ENCODE measurements at regions not wholly inside any gene's neighbourhood (a gene's known extent, or its start where the extent isn't known, plus 50 kb on each side); places are given as distances from the start of the nearest gene placed in this dataset.

DNA sequence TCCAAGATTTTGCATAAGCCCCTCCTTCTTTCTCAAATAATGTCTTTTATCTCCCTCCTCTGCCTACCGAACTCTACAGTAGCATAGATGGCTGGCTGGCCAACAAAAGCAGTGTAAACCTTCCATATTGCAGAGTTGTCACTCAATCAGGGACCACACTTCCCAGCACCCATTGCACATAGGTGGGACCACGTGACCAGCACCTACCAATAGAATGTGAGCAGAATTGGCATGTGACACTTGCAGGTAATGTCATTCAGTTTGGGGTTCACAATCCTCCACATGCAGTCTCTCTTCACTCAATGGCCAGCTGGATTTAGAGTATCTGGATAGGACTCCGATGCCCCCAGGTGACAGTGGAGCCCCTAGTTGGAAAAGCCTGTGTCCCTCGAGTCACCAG, 190.3 kb upstream of the CRY1 start:
- no peak for DNase-seq

DNA sequence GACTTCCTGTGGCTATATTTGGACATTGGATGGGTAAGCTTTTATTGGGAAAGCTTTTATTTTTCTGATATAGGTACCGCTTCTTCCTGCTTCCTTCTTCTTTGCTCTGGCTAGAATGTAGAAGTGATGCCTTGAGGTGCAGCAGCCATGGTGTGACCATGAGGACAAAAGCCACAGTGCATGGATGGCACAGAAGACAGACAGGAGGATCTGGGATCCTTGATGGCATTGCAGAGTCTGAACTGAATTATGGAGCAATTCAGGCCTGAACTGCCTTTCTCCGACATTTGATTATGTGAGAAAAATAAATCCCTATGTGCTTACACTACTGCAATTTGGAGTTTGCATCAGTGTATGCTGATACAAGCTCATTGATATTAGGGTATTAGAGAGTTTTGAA, 191.3 kb upstream of the CRY1 start:
- no peak for DNase-seq

DNA sequence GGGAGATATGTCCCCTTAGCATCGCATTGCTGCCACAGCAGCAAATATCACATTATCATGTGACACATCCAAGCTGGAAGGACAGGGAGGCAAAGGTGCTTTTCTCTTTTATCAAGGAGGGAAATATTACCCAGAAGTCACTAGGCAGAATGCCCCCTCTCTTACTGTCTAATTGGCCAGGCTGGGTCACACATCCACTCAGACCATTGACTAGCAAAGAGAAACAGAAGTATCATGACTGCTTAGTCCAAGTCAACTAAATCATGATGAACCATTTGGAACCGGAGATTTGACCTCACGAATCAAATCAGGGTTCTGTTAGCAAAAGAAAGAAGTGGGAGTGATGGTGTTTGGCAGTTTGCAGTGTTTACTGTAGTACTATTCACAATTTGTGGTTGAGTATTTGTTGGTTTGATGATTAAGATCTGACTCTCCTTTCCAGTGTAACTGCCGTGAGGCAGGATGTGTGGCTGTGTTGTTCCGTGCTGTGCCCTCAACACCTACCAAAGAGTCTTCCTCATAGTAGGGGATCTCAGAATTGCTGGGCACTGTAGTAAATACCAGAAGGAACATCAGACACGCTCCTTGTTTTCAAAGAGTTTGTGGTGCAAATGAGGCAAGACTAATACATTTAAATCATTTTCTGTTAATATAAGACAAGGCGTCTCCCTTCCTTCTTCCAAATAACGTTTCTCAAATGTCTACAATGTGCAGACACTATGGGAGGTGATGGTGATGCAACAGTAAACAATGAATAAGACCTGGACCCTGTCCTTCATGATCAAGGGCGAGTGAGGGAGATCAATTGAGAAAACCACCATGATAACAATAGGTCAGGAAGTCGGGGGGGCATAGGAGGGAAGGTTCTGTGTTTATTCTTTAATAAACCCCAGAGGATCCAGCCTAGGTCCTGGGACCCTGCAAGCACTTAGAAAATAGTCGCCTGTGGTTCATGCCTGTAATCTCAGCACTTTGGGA, 194.4 kb upstream of the CRY1 start:
- DNase-seq: peak; percentile 53

DNA sequence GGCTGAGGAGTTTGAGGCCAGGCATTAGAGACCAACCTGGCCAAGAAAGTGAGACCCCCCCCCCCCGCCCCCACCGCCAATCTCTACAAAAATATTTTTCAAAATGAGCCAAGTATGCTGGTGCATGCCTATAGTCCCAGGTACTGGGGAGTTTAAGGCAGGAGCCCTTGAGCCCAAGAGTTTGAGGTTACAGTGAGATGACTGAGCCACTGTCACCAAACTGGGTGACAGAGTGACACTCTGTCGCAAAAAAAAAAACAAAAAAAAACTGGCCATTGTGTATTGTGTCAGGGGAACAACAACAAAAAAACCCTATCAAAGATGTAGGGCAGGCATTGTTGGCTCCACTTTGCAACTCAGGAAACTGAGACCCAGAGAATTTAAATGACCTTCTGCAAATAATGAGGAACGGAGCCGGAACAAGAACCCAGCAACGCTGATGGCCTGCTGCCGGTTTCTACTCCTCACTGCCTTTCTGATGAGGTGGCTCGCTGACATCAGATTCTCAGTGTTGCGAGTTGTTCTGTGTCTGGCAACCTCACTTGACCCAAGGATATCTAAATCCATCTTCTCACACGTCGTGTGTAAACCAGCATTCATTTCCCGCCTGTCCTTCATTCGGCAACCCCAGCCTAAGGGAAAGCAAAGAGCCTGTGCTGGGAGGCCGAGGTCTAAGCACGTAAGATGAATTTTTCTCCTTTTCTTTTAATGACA, 195.2 kb upstream of the CRY1 start:
- DNase-seq: no peak

DNA sequence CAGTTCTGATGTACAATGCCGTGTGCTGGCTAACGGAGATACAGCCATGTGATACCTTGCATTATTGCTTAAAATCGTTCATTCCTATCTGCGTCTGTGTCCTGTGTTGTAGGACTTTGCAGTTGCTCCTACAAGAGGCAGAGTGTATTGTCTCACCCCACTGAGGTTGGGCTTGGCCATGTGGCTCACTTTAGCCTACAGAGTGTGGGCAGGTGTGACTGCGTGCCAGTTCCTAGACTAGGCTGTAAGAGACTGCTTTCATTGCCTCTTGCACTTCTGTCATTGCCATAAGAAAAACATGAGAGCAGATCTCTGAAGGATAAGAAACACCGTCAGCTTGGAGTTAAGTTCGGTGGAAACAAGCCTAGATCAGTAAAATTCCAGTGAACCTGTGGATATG, 197.7 kb upstream of the CRY1 start:
- no peak for DNase-seq

DNA sequence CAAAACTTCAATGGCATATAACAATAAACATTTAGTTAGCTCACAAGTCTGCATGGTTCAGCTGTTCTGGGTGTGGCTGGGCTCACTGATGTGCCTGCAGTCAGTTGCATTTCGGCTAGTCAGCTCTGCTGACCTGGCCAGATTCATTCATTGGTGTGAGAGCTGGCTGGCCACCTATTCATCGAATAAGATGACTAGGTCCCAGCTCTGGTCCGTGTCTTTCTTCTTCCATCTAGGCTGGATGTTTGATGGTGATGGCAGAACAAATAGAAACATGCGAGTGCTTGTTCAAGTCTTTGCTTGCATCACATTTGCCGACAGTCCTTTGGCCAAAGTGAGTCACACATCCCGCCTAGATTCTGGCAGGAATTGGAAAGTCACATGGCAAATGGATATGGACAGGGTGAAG, 203.3 kb upstream of the CRY1 start:
- DNase-seq: no peak

DNA sequence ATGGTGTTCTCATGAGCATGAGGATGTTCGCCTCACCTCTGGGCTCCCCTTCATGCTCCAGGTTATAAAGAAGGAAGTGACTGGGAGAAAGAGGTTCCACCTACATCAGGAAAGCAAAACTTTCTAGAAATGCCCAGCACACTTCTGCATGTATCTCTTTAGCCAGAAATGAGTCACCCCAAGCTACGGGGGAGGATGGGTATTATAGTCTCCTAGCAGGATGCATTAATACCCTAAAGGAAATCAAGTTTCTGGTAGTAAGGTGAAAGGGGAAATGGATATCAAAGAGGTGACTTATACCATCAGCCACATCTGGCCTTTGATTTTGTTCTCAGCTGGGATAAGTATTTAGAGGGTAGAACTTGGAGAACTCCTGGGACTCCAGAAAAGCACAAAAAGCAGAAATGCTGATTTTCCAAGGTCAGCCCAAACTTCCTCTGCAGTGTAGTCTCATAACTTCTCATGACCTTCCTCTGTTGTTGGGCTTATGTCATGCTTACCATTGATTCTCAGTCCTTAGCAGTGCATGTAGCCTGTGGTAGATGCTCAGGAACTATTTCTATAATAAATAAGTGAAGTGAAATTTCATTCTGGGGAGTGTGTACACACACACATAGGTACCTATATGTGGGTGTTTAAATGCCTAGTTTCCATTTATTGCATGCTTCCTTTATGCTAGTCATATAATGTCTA, 209.4 kb upstream of the CRY1 start:
- DNase-seq: no peak

DNA sequence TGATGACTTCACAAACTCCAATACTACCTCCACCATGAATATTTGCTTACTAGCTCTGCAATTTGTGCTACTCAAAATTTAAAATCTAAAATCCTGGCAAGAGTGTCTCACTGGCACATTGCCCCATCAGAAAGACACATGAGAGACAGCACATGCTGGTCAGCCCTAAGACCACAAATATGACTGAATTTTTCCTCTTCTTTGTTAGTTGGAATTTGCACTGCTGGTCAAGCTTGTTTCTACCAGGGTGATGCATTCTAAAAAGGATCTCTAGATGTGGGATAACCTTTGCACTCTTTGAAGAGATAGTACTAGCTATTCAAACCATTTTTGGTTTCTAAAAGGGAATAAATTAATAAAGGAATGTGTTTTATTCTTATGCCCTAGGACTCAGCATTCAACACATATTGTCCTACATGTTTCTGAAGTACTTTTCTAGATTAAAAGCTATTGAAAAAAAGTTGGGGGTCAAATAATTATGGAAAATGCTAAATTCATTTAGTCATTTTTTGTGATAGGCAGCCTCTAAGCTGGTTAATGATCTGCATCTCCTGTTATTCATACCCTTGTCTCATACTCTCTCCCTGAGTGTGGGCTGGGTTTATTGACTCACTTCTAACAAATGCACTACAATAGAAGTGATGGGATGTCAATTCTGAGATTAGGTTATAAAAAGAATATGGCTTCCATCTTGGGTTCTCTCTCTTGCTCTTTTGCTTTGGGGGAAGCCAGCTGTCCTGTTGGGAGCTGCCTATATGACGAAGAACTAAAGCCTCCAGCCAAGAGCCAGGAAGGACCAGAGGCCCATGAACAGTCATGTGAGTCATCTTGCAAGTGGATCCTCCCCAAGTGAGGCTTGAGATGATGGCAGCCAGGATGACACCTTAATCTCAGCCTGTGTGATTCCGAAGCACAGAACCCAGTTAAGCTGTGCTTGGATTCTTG, 211.5 kb upstream of the CRY1 start:
- DNase-seq: peak; percentile 70

DNA sequence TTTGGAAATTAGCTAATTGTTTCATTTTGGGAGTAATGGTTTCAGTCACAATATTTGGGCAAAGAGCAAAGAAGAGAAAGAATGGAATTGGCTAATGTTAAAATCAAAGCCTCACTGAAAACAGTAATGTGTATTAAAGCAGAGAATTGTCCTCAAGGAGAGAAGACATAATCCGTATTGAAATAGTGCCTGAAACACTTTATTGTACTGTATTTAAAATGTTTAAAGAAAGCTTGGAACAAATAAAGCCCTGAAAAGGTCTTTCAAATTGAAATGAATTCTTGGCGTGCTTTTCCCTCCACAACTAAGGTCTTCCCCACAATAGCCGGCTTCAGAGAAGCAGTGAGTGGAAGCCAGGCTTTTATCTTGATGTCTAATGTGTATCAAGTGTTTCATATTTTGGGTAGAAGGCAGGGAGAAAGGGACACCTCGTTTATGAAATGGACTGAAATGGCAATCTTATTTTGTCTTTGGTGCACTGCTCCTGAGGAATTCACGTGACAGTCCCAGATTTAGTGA, 212.9 kb upstream of the CRY1 start:
- no peak for DNase-seq

DNA sequence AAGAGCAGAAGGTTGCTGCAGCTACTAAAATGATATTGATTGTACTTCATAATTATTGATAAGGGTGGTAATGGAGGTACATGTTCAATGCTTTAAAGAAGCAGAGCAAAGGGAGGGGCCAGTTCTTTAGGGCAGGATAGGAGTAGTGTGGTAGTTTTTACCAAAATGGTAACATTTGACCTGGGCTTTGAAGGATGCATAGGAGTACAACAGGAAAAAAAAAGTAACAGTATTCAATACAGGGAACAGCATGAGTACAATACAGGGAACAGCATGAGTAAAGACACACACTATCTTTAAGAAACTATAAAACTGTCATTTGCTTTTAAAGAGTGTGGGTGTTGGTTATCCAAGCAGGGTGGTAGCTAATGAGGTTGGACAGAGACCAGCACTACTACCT, 215.0 kb upstream of the CRY1 start:
- DNase-seq: no peak

DNA sequence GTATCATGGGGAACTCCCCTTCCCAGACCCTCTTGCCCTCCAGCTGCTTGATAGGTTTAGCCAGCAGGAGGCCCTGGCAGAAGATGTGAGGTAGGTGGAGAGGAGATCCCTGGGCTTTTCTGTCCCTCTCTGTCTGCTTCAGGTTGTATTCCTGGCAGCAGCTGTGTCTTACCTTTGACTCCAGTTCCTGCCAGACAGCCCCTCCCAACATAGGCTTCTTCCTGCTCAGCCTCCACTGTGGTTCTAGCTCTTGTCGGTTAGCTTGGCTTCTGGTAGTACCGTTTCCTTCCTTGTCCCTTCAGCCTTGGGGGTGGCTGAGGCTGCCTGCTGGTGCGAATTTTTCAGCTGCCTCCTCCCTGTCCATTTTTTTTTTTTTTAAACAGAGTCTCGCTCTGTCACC, 215.7 kb upstream of the CRY1 start:
- DNase-seq: no peak

DNA sequence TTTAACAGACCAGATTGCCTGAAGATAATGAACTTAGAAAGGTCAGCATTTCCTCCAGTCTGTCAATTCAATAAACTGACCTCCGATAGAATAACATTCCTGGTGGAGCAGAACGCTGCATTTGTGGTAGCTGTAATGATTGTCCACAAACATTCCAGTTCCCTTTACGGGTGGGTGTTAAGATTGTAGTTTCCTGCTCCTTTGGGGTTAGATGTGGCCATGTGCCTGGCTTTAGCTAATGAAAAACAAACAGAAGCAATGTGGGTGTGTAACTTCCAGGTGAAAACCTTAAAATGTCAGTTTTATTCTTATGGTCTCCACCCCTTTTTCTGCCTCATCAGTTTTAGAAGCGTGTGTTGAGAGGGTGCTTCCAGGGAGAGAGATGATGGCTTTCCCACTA, 217.3 kb upstream of the CRY1 start:
- peak; percentile 67 for DNase-seq

DNA sequence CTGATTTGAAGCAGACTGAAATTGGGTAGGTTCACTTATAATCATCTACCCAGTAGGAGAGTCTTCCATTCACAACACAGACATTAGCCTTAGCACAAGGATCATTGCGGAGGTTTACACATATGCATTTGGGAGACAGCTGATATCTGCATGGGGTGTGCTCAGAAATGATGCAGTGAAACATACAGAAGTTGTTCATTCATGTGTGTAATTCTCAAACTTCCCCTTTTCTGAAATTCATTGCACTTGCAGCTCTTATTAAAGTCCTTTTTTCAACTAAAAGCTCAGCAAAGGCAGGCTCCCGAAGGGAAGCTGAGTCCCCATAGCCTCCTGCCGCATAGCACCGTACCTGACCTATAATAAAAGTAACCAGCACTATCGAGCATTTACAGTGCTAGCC, 218.3 kb upstream of the CRY1 start:
- no peak for DNase-seq

DNA sequence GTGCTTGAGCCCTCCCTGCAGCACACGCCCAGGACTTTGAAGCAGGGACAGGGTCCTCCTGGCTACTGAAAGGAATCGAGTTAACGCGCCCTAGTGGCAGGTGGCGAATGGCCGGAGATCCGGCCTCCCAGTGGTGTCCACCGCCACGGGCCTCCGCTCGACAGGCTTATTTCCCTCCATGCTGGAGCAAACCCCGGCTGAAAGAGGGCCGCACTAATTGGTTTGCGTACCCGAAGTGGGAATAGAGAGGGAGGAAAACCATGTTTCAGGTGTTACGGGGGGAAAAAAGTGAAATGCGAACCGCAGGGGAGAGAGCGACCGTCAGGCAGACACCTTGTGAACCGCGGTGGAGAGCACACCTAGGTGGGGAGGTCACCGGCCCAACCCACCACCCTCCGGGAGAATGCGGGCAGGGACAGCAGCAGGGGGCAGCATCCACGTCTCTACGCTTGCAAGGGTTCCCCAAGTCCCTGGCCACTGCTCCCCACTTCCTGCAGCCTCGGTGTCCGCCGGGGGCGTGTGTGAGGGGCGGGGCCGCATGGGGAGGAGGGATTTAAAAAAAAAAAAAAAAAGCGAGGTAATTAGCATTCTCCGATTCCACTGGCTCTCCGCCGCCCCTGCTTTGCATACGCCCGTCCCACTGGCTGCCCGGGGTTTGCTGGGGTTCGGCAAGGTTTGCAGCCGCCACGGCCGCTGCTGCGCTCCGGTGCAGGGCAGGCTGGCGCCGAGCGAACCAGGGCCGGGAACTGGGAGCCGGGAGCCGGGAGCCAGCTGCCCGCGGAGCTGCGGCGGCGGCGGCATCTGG, 224.6 kb upstream of the CRY1 start:
- DNase-seq: peak; percentile 88

DNA sequence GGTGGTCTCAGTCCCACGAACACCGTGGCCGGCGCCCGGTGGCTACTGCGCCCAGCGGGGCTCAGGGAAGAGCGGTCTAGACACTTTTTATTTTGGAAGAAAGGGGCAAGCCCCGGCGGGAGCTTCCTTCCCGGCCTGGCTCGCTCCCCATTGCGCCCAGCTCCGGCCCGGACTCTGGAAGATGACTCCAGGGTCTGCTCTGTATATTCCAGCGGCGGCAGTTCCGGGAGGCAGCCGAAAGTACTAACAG, 225.1 kb upstream of the CRY1 start:
- no peak for DNase-seq

DNA sequence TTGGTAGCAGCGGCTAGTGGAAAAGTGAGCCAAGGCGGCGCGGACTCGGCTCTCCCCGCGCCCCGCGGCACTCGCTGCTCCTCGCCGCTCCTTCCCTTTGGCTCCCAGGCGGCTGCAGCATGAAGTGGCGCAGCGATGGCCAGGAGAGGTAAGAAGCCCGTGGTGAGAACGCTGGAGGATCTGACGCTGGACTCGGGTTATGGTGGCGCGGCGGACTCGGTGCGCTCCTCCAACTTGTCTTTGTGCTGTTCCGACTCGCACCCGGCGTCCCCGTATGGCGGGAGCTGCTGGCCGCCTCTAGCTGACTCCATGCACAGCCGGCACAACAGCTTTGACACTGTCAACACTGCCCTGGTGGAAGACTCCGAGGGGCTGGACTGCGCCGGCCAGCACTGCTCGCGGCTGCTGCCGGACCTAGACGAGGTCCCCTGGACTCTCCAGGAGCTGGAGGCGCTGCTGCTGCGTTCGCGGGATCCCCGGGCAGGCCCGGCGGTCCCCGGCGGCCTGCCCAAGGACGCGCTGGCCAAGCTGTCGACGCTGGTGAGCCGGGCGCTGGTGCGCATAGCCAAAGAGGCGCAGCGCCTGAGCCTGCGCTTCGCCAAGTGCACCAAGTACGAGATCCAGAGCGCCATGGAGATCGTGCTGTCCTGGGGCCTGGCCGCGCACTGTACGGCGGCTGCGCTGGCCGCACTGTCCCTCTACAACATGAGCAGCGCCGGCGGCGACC, 225.6 kb upstream of the CRY1 start:
- no peak for DNase-seq

DNA sequence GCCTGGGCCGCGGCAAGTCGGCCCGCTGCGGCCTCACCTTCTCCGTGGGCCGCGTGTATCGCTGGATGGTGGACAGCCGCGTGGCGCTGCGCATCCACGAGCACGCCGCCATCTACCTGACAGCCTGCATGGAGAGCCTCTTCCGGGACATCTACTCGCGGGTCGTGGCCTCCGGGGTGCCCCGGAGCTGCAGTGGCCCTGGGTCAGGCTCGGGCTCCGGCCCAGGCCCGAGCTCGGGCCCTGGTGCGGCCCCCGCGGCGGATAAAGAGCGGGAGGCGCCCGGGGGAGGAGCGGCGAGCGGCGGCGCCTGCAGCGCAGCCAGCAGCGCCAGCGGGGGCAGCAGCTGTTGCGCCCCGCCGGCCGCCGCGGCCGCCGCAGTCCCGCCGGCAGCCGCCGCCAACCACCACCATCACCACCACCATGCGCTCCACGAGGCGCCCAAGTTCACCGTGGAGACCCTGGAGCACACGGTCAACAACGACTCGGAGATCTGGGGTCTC, 226.2 kb upstream of the CRY1 start:
- DNase-seq: no peak

DNA sequence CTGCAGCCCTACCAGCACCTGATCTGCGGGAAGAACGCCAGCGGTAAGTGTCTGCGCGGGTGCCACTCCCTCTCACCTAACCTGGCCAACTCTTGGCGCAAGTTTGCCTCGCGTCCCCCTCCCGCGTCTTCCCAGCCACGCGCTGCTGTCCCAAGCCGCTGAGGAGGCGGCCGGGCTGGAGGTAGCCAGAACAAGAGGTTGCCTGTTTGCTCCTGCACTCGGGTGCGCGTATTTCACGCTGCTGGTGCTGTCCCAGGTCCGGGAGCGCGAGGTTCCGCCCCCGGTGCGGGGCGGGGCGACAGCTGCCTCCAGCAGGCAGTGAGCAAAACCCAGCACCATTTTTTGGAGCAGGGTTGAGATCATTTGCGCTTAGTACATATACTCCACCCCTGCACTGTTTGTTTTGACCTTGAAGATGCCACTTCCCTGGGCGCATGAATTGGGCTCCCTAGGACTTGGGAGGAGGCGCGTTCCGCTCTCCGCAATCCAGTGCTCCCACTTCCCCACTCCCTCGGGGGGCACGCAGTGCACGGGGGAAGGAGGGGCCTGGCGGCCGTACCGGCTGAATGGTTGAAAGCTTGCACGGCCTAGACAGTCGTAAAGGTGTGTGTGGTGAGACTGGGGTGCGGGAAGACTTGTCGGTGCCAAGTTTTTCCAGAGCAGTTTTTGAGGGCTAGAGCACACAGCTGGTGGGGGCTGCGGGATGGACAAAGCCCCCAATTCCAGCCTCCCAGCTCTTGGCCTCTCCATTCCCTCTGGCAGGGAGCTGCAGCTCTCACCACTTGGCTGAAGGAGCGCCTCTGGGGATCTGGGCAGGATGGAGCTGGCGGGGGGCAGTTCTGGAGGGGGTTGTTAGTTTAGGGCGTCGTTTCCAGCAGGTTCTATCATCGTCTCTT, 226.9 kb upstream of the CRY1 start:
- DNase-seq: peak; percentile 54

DNA sequence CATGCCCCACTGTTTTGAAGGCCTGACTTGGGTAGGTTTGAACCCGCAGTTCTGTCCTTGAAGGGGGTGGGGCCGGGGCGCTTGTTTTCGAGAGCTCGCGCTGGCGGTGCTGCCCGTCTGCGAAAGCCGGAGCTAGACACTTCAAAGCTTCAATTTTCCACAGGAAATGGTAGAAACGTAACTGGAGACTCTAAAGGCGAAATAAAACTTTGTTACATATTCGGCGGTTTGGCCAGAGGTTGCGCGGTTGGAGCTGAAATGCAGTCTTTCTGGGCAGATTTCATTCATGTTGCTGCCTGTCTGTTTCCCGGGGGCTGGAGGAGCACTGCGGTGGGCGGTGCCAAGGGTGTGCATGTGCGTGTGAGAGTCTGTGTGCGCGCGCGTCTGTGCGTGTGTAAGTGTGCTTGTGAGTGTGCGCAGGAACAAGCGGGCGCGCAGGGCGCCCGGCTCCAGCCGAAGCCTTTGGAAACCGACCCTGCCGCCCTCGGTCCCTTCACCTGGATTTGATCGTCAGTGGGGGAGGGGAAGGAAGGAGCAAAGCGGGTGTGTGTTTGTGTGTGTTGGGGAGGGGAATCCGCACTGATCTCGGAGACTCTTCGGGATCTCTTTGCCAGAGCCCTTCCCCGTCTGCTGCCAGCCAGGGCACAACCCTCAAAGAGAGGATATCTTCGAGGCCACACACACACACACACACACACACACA, 227.7 kb upstream of the CRY1 start:
- peak; percentile 55 for DNase-seq
